Ishikawa (cell line): ENCODE measurements at regions not wholly inside any gene's neighbourhood (a gene's known extent, or its start where the extent isn't known, plus 50 kb on each side); places are given as distances from the start of the nearest gene placed in this dataset.

Experiments
- EGR1 ChIP-seq: IDR thresholded peaks from 2 replicates; pipeline ENCODE4 v1.6.1; 2012
- EP300 ChIP-seq: IDR thresholded peaks from 2 replicates; pipeline ENCODE4 v1.6.1; 2012; ENCODE audit warnings: borderline replicate concordance
- FOXM1 ChIP-seq: IDR thresholded peaks from 2 replicates; pipeline ENCODE4 v1.6.1; 2012; ENCODE audit warnings: low read depth, borderline replicate concordance
- MAX ChIP-seq: IDR thresholded peaks from 2 replicates; pipeline ENCODE4 v1.6.1; 2012
- NFIC ChIP-seq: IDR thresholded peaks from 2 replicates; pipeline ENCODE4 v1.6.1; 2012
- TCF12 ChIP-seq: IDR thresholded peaks from 2 replicates; pipeline ENCODE4 v1.6.1; 2012; ENCODE audit warnings: low read depth
- YY1 ChIP-seq: IDR thresholded peaks from 2 replicates; pipeline ENCODE4 v1.6.1; 2012; ENCODE audit warnings: low read depth
- ZBTB7A ChIP-seq: IDR thresholded peaks from 2 replicates; pipeline ENCODE4 v1.6.1; 2012; ENCODE audit warnings: low read depth

- TF ChIP-seq MAX: no peak
- TF ChIP-seq EP300: no peak
- TF ChIP-seq ZBTB7A: no peak
- TF ChIP-seq FOXM1: no peak
- no peak for TF ChIP-seq YY1
- TF ChIP-seq EGR1: no peak
- no peak for TF ChIP-seq NFIC
- TF ChIP-seq TCF12: no peak
Measured at GRCh38 chr4:72857216-72857615, 212.3 kb downstream of the COX18 start.
